ENCODE measurements at regions not wholly inside any gene's neighbourhood (a gene's known extent, or its start where the extent isn't known, plus 50 kb on each side); places are given as distances from the start of the nearest gene placed in this dataset.

GRCh38 chr18:71951001-71951400, 593.1 kb downstream of the CBLN2 start:
- TF ChIP-seq RAD21 (conservative IDR thresholded peaks at IDR 0.05 in 1 of 2, IDR thresholded peaks at IDR 0.05 in 1 of 2) (no peak), CTCF (IDR thresholded peaks at IDR 0.05) (no peak), HES2 (IDR thresholded peaks at IDR 0.05) (no peak), NR3C1 (IDR thresholded peaks at IDR 0.05) (no peak), POLR2A (IDR thresholded peaks at IDR 0.05; ENCODE audit: low read length) (no peak), SMC3 (IDR thresholded peaks at IDR 0.05) (no peak), RARB (CRISPR knock-in tag; IDR thresholded peaks at IDR 0.05) (no peak), PHF8 (IDR thresholded peaks at IDR 0.05; ENCODE audit: borderline replicate concordance, low read depth) (no peak), EP300 (IDR thresholded peaks at IDR 0.05) (no peak), JUN (IDR thresholded peaks at IDR 0.05) (no peak), ELK1 (IDR thresholded peaks at IDR 0.05; ENCODE audit: low read depth, low read length) (no peak), KDM5A (IDR thresholded peaks at IDR 0.05) (no peak)
